ENCODE measurements at regions not wholly inside any gene's neighbourhood (a gene's known extent, or its start where the extent isn't known, plus 50 kb on each side); places are given as distances from the start of the nearest gene placed in this dataset.
"Not testable (repeated sequence)": the region's sequence is repeated elsewhere in the genome, so short reads cannot be mapped to it uniquely, and the experiment has no call there.

DNA sequence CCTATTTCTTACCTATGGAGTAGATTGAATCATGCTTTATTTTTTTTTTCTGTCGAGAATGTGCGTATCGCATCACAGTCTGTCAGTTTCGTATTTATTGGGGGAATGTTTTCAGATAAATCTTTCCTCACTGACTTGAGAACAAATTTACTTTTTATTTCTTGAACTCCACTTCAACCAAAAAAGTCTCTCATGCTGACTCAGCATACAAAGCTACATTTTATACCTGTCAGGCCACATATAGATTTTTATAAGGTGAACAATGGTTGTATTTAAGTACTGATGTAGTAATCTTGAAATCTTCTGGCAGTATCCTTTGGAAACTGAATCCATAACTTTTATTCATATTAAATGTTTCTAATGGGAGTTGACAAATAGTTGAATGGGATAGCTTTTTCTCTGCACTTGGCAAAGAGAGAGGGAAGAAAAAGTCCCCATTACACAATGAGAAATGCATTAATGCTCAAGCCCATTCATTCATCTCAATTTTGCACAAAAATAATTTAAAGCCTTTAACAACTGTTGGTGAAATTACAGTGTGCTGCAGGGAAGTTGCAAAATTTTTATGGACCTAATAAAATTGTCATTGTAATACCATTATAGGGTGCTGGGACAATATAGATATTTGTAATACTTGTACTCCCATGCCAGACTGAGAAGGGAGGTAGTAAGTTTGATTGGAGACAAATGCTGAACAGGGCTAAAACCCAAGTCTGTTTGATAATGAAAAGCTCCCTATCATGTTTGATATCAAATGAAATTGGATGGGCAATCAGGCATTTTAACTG, 367.6 kb downstream of the HLX start:
- no peak for DNase-seq
- H3K4me1 ChIP-seq (ENCODE audit: insufficient read depth), result no peaks in the 10 kb centered on the region
- no peak overlapping the region for H2AFZ ChIP-seq
- no peaks in the 10 kb centered on the region for H3F3A ChIP-seq (ENCODE audit: insufficient read depth)
- H4K20me1 ChIP-seq (ENCODE audit: insufficient read depth), result no peaks in the 10 kb centered on the region
- H3K9ac ChIP-seq, result no peak overlapping the region
- in situ Hi-C loops (cut with MboI), result no loop called here
- no peak overlapping the region for H3K4me2 ChIP-seq (ENCODE audit: unreplicated experiment)
- no peak for TF ChIP-seq EZH2phosphoT487 (IDR thresholded peaks at IDR 0.05; ENCODE audit: insufficient read depth, low read depth)
- TF ChIP-seq EZH2 (IDR thresholded peaks at IDR 0.05; ENCODE audit: insufficient read depth, poor library complexity, severe bottlenecking), result no peak
- no peak overlapping the region for H3K4me3 ChIP-seq
- no peaks in the 10 kb centered on the region for H3K36me3 ChIP-seq (ENCODE audit: low read depth)
- no peaks in the 10 kb centered on the region for H3K79me2 ChIP-seq (ENCODE audit: insufficient read depth)
- H3K9me3 ChIP-seq (ENCODE audit: low read depth), result no peaks in the 10 kb centered on the region
- no peaks in the 10 kb centered on the region for H3K9me2 ChIP-seq (ENCODE audit: insufficient read depth)
- 90 to 98% methylated on average over 4 of the region's 4 CpGs for WGBS, 2 experiments (ENCODE audit: low coverage in 1 of 2, low lambda C conversion rate in 2 of 2, missing lambda C conversion rate in 2 of 2)
- no peak overlapping the region for H3K27ac ChIP-seq
- H3K27me3 ChIP-seq (replicated peaks; ENCODE audit: insufficient read depth), result no peaks in the 10 kb centered on the region

DNA sequence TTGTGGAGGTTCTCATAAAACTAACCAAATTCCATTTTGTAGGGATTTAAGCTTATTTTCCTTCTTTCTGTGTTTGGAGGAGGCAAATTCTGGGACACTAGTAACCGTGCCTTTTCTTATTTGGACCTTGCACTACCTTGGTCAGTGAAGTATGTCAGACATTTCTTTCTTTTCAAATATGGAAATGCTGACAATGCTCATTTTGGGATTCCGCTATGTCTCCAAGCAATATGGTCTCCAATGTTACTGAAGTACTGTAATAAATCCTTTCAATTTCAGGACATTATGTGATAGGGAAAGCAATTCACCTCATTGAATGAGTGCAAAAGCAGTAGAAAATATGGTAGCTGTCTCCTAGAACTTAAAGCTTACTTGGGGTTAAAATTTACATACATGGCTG, 372.3 kb downstream of the HLX start:
- no peaks in the 10 kb centered on the region for H3K9me2 ChIP-seq (ENCODE audit: insufficient read depth)
- in situ Hi-C loops (cut with MboI), result no loop called here
- no peaks in the 10 kb centered on the region for H3K79me2 ChIP-seq (ENCODE audit: insufficient read depth)
- DNase-seq, result no peak
- H3K9ac ChIP-seq, result no peak overlapping the region
- H3K36me3 ChIP-seq (ENCODE audit: low read depth), result no peaks in the 10 kb centered on the region
- H3K9me3 ChIP-seq (ENCODE audit: low read depth), result no peaks in the 10 kb centered on the region
- no peak overlapping the region for H3K27ac ChIP-seq
- H3K27me3 ChIP-seq (replicated peaks; ENCODE audit: insufficient read depth), result no peaks in the 10 kb centered on the region
- WGBS, 2 experiments (ENCODE audit: low coverage in 1 of 2, low lambda C conversion rate in 2 of 2, missing lambda C conversion rate in 2 of 2), result 24 to 30% methylated on average over 2 of the region's 2 CpGs
- TF ChIP-seq EZH2 (IDR thresholded peaks at IDR 0.05; ENCODE audit: insufficient read depth, poor library complexity, severe bottlenecking) (no peak), EZH2phosphoT487 (IDR thresholded peaks at IDR 0.05; ENCODE audit: insufficient read depth, low read depth) (no peak)
- H3K4me1 ChIP-seq (ENCODE audit: insufficient read depth), result no peaks in the 10 kb centered on the region
- no peaks in the 10 kb centered on the region for H3F3A ChIP-seq (ENCODE audit: insufficient read depth)
- H3K4me2 ChIP-seq (ENCODE audit: unreplicated experiment), result no peak overlapping the region
- no peaks in the 10 kb centered on the region for H4K20me1 ChIP-seq (ENCODE audit: insufficient read depth)
- no peak overlapping the region for H3K4me3 ChIP-seq
- no peak overlapping the region for H2AFZ ChIP-seq

DNA sequence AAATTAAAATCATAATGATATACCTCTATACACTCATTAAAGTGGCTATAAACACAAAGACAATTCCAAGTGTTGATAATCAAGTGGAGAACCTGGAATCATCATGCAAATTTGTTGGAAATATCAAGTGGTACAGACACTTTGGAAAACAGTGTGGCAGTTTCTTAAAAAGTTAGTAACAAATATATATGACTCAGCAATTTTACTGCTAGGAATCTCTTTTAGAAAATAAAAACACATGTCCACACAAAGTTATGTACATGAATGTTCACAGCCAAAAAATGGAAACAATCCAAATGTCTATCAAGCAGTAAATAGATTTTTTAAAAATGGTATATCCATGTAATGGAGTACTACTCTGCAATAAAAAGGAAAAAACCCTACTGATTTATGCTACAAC, 375.6 kb downstream of the HLX start:
- Histone ChIP-seq H3K27me3 (replicated peaks; ENCODE audit: insufficient read depth) (no peaks in the 10 kb centered on the region), H3K36me3 (ENCODE audit: low read depth) (no peaks in the 10 kb centered on the region), H3K9me2 (ENCODE audit: insufficient read depth) (no peaks in the 10 kb centered on the region), H3K79me2 (ENCODE audit: insufficient read depth) (no peaks in the 10 kb centered on the region), H3K9ac (no peak overlapping the region), H3K9me3 (ENCODE audit: low read depth) (no peaks in the 10 kb centered on the region), H4K20me1 (ENCODE audit: insufficient read depth) (no peaks in the 10 kb centered on the region), H3F3A (ENCODE audit: insufficient read depth) (no peaks in the 10 kb centered on the region), H2AFZ (no peak overlapping the region), H3K27ac (no peak overlapping the region), H3K4me1 (ENCODE audit: insufficient read depth) (no peaks in the 10 kb centered on the region), H3K4me3 (no peak overlapping the region), H3K4me2 (ENCODE audit: unreplicated experiment) (no peak overlapping the region)
- in situ Hi-C loops (cut with MboI), result no loop called here
- DNase-seq, result no peak
- no peak for TF ChIP-seq EZH2phosphoT487 (IDR thresholded peaks at IDR 0.05; ENCODE audit: insufficient read depth, low read depth)
- TF ChIP-seq EZH2 (IDR thresholded peaks at IDR 0.05; ENCODE audit: insufficient read depth, poor library complexity, severe bottlenecking), result no peak

DNA sequence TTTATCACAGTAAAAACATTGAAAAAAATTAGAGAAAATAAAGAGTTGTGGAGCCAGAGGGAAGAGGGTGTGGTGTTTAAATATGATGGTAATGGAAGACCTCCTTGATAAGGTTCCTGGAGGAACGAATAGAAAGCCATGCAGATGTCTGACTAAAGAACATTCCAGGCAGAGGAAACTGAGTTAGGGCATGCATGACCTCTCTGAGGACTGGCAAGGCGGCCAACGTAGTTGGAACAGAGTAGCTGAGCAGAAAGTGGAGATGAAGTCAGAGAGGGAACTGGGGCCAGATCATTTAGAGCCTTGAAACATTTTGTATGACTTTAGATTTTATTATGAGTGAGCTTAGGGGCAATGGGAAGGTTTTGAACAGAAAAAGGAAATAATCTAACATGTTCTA, 377.5 kb downstream of the HLX start:
- Histone ChIP-seq H4K20me1 (ENCODE audit: insufficient read depth) (no peaks in the 10 kb centered on the region), H3K9me2 (ENCODE audit: insufficient read depth) (no peaks in the 10 kb centered on the region), H3K27me3 (replicated peaks; ENCODE audit: insufficient read depth) (no peaks in the 10 kb centered on the region), H3K9ac (no peak overlapping the region), H3K4me1 (ENCODE audit: insufficient read depth) (no peaks in the 10 kb centered on the region), H3K9me3 (ENCODE audit: low read depth) (no peaks in the 10 kb centered on the region), H3F3A (ENCODE audit: insufficient read depth) (no peaks in the 10 kb centered on the region), H3K4me2 (ENCODE audit: unreplicated experiment) (no peak overlapping the region), H3K4me3 (no peak overlapping the region), H2AFZ (no peak overlapping the region), H3K36me3 (ENCODE audit: low read depth) (no peaks in the 10 kb centered on the region), H3K27ac (no peak overlapping the region), H3K79me2 (ENCODE audit: insufficient read depth) (no peaks in the 10 kb centered on the region)
- TF ChIP-seq EZH2phosphoT487 (IDR thresholded peaks at IDR 0.05; ENCODE audit: insufficient read depth, low read depth), result no peak
- TF ChIP-seq EZH2 (IDR thresholded peaks at IDR 0.05; ENCODE audit: insufficient read depth, poor library complexity, severe bottlenecking), result no peak
- in situ Hi-C loops (cut with MboI), result no loop called here
- no peak for DNase-seq
- WGBS, 2 experiments (ENCODE audit: low coverage in 1 of 2, low lambda C conversion rate in 2 of 2, missing lambda C conversion rate in 2 of 2), result 14 to 23% methylated on average over 3 of the region's 3 CpGs

DNA sequence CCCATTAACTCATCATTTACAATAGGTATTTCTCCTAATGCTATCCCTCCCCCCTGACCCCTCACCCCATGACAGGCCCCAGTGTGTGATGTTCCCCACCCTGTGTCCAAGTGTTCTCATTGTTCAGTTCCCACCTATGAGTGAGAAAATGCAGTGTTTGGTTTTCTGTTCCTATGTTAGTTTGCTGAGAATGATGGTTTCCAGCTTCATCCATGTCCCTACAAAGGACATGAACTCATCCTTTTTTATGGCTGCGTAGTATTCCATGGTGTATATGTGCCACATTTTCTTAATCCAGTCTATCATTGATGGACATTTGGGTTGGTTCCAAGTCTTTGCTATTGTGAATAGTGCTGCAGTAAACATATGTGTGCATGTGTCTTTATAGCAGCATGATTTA, 378.3 kb downstream of the HLX start:
- not testable (repeated sequence) for H3K27ac ChIP-seq; H3K9me2 ChIP-seq (ENCODE audit: insufficient read depth)

DNA sequence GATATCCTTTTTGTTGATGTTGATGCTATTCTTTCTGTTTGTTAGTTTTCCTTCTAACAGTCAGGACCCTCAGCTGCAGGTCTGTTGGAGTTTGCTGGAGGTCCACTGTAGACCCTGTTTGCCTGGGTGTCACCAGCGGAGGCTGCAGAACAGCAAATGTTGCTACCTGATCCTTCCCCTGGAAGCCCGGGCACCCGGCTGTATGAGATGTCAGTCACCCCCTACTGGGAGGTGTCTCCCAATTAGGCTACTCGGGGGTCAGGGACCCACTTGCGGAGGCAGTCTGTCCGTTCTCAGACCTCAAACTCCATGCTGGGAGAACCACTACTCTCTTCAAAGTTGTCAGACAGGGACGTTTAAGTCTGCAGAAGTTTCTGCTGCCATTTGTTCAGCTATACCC, 383.4 kb downstream of the HLX start:
- H4K20me1 ChIP-seq (ENCODE audit: insufficient read depth); H3K79me2 ChIP-seq (ENCODE audit: insufficient read depth); DNase-seq; H2AFZ ChIP-seq; H3K27ac ChIP-seq; H3K9ac ChIP-seq; H3K9me3 ChIP-seq (ENCODE audit: low read depth); H3K4me2 ChIP-seq (ENCODE audit: unreplicated experiment); H3K36me3 ChIP-seq (ENCODE audit: low read depth); H3F3A ChIP-seq (ENCODE audit: insufficient read depth); H3K27me3 ChIP-seq (replicated peaks; ENCODE audit: insufficient read depth); H3K9me2 ChIP-seq (ENCODE audit: insufficient read depth); H3K4me3 ChIP-seq: not testable (repeated sequence)
- H3K4me1 ChIP-seq (ENCODE audit: insufficient read depth), result peaks cover 12% of the 10 kb centered on the region
- 90 to 91% methylated on average over 7 of the region's 7 CpGs for WGBS, 2 experiments (ENCODE audit: low coverage in 1 of 2, low lambda C conversion rate in 2 of 2, missing lambda C conversion rate in 2 of 2)
- in situ Hi-C loops (cut with MboI), result loop anchor here (5.0 kb wide), 1 partner anchor 170 kb away; no protein-coding TSS in a partner anchor

More for the DNA sequence above, 378.3 kb downstream of the HLX start:
- H3K4me1 ChIP-seq (ENCODE audit: insufficient read depth); H3K4me2 ChIP-seq (ENCODE audit: unreplicated experiment); DNase-seq; in situ Hi-C loops (cut with MboI); H3K9ac ChIP-seq; H3F3A ChIP-seq (ENCODE audit: insufficient read depth); H4K20me1 ChIP-seq (ENCODE audit: insufficient read depth); H3K79me2 ChIP-seq (ENCODE audit: insufficient read depth); H3K27me3 ChIP-seq (replicated peaks; ENCODE audit: insufficient read depth); H3K9me3 ChIP-seq (ENCODE audit: low read depth); H2AFZ ChIP-seq; H3K36me3 ChIP-seq (ENCODE audit: low read depth); H3K4me3 ChIP-seq: not testable (repeated sequence)
- 86% methylated on average over 1 of the region's 1 CpG; no CpG with 5 or more reads in 1 of the 2 experiments for WGBS, 2 experiments (ENCODE audit: low coverage in 1 of 2, low lambda C conversion rate in 2 of 2, missing lambda C conversion rate in 2 of 2)
